ENCODE measurements at regions not wholly inside any gene's neighbourhood (a gene's known extent, or its start where the extent isn't known, plus 50 kb on each side); places are given as distances from the start of the nearest gene placed in this dataset.
A peak's percentile ranks its signal among the peaks of the same experiment; 100 is the strongest.

- Histone ChIP-seq H2AFZ (ENCODE audit: low read depth, low read length, severe bottlenecking) (no peak overlapping the region), H3K27me3 (ENCODE audit: low read length) (no peaks in the 10 kb centered on the region), H3K4me3 (ENCODE audit: insufficient read depth, low read length, poor library complexity, severe bottlenecking) (no peak overlapping the region), H3K36me3 (ENCODE audit: low read length) (no peaks in the 10 kb centered on the region), H3K79me2 (ENCODE audit: insufficient read depth, low read length) (no peaks in the 10 kb centered on the region), H3K9me3 (ENCODE audit: insufficient read depth, low read length) (no peaks in the 10 kb centered on the region), H3K9me2 (replicated peaks; ENCODE audit: insufficient read depth, low read length) (no peaks in the 10 kb centered on the region), H3F3A (ENCODE audit: insufficient read depth) (no peaks in the 10 kb centered on the region), H3K4me2 (ENCODE audit: low read depth, low read length, poor library complexity, severe bottlenecking) (no peak overlapping the region), H4K20me1 (ENCODE audit: low read depth, low read length) (no peaks in the 10 kb centered on the region), H3K9ac (ENCODE audit: low read length) (no peak overlapping the region), H3K27ac (ENCODE audit: low read depth, low read length) (no peak overlapping the region)
- no peak for TF ChIP-seq CTCF (IDR thresholded peaks at IDR 0.05; ENCODE audit: insufficient read depth, low read length, poor library complexity, severe bottlenecking)
- no peak for TF ChIP-seq EZH2phosphoT487 (conservative IDR thresholded peaks at IDR 0.05; ENCODE audit: low read length)
Observed at GRCh38 chr6:56714273-56714672, 71.6 kb upstream of the DST start.

GRCh38 chr6:56713254-56713672 lies 70.6 kb upstream of the DST start:
- H3K9me3 ChIP-seq (ENCODE audit: insufficient read depth, low read length), result no peaks in the 10 kb centered on the region
- H3F3A ChIP-seq (ENCODE audit: insufficient read depth), result no peaks in the 10 kb centered on the region
- no peak overlapping the region for H3K9ac ChIP-seq (ENCODE audit: low read length)
- no peak overlapping the region for H3K4me2 ChIP-seq (ENCODE audit: low read depth, low read length, poor library complexity, severe bottlenecking)
- H4K20me1 ChIP-seq (ENCODE audit: low read depth, low read length), result no peaks in the 10 kb centered on the region
- H3K27ac ChIP-seq (ENCODE audit: low read depth, low read length), result no peak overlapping the region
- H3K9me2 ChIP-seq (replicated peaks; ENCODE audit: insufficient read depth, low read length), result no peaks in the 10 kb centered on the region
- no peaks in the 10 kb centered on the region for H3K79me2 ChIP-seq (ENCODE audit: insufficient read depth, low read length)
- no peaks in the 10 kb centered on the region for H3K27me3 ChIP-seq (ENCODE audit: low read length)
- H3K36me3 ChIP-seq (ENCODE audit: low read length), result no peaks in the 10 kb centered on the region
- H3K4me3 ChIP-seq (ENCODE audit: insufficient read depth, low read length, poor library complexity, severe bottlenecking), result no peak overlapping the region
- H2AFZ ChIP-seq (ENCODE audit: low read depth, low read length, severe bottlenecking), result no peak overlapping the region
- TF ChIP-seq EZH2phosphoT487 (conservative IDR thresholded peaks at IDR 0.05; ENCODE audit: low read length) (no peak), CTCF (IDR thresholded peaks at IDR 0.05; ENCODE audit: insufficient read depth, low read length, poor library complexity, severe bottlenecking) (no peak)

- no peak overlapping the region for H3K27ac ChIP-seq (ENCODE audit: low read depth, low read length)
- H2AFZ ChIP-seq (ENCODE audit: low read depth, low read length, severe bottlenecking), result no peak overlapping the region
- no peak overlapping the region for H3K4me2 ChIP-seq (ENCODE audit: low read depth, low read length, poor library complexity, severe bottlenecking)
- H3K4me3 ChIP-seq (ENCODE audit: insufficient read depth, low read length, poor library complexity, severe bottlenecking), result no peak overlapping the region
- no peak overlapping the region for H3K9ac ChIP-seq (ENCODE audit: low read length)
- no peaks in the 10 kb centered on the region for H3K27me3 ChIP-seq (ENCODE audit: low read length)
- no peaks in the 10 kb centered on the region for H3K79me2 ChIP-seq (ENCODE audit: insufficient read depth, low read length)
- no peaks in the 10 kb centered on the region for H3K9me3 ChIP-seq (ENCODE audit: insufficient read depth, low read length)
- TF ChIP-seq EZH2phosphoT487 (conservative IDR thresholded peaks at IDR 0.05; ENCODE audit: low read length) (no peak), CTCF (IDR thresholded peaks at IDR 0.05; ENCODE audit: insufficient read depth, low read length, poor library complexity, severe bottlenecking) (peak; percentile 10)
- H3K9me2 ChIP-seq (replicated peaks; ENCODE audit: insufficient read depth, low read length), result no peaks in the 10 kb centered on the region
- H3K36me3 ChIP-seq (ENCODE audit: low read length), result no peaks in the 10 kb centered on the region
- H3F3A ChIP-seq (ENCODE audit: insufficient read depth), result no peaks in the 10 kb centered on the region
- H4K20me1 ChIP-seq (ENCODE audit: low read depth, low read length), result no peaks in the 10 kb centered on the region
Observed at GRCh38 chr6:56710967-56711366, 68.3 kb upstream of the DST start.
